ENCODE measurements at regions not wholly inside any gene's neighbourhood (a gene's known extent, or its start where the extent isn't known, plus 50 kb on each side); places are given as distances from the start of the nearest gene placed in this dataset.

DNA sequence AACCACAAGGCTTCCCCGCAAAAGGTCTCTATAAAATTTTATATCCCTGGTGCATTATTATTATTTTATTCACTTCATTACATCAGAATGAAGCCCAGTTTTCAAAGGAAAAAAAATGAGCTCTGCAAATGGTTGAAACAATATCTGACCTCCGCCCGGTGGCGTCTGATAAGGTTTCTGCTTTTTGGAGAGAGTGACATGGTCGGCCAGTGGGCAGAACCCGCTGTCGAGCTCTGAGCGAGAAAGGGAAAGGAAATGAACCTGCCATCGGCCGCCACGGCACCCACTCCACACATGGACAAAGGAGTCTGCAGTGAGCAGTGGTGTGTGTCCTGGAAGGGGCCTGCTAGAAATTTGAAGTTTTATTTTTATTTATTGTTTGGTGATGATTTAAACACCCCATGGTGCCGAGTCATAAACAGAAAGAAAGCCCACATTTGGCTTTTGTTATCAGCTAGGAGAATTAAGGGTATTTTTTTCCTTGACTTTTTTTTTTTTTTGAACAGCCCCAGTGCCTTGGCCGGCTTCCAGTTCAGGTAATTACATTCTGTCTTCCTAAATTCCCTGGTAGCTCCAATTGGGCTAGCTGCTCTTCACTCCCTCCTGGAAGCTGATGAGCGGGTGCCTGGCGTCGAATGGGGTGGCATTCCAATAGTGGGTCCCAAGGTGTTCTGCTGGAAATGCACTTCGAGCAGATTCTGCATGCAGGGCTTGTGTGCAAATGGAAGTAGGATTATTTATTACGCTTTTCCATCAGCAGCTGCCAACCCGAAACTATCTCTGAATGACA lies 149.4 kb upstream of the MKI67 start:
- Histone ChIP-seq H3K9me2 (ENCODE audit: insufficient read depth) (no peaks in the 10 kb centered on the region), H3K4me2 (ENCODE audit: low read length) (no peak overlapping the region), H3K27me3 (ENCODE audit: insufficient read depth, low read length) (peaks cover 78% of the 10 kb centered on the region), H3K9ac (ENCODE audit: low read length) (no peak overlapping the region), H3K4me3 (replicated peaks in 1 of 2; ENCODE audit: low read depth in 1 of 2, low read length in 2 of 2) (no peak overlapping the region), H4K20me1 (ENCODE audit: insufficient read depth) (no peaks in the 10 kb centered on the region), H2AFZ (ENCODE audit: low read depth, low read length, poor library complexity, severe bottlenecking) (no peak overlapping the region), H3K79me2 (ENCODE audit: insufficient read depth, low read length) (no peaks in the 10 kb centered on the region), H3K4me1 (ENCODE audit: control insufficient read depth in 1 of 2, insufficient read depth in 2 of 2, low read length in 2 of 2) (no peaks in the 10 kb centered on the region), H3K27ac (ENCODE audit: low read depth, low read length) (no peak overlapping the region), H3K36me3 (ENCODE audit: control insufficient read depth in 1 of 2, insufficient read depth in 2 of 2, low read length in 2 of 2) (no peaks in the 10 kb centered on the region), H3K9me3 (ENCODE audit: control insufficient read depth in 1 of 2, insufficient read depth in 1 of 2, low read depth in 1 of 2, low read length in 2 of 2) (no peaks in the 10 kb centered on the region)
- BruUV-seq (replicated peaks), result no TSS peak
- ATAC-seq, result no peak
- ChIA-PET RAD21 (ENCODE audit: low non-redundant PET in 1 of 2, low total read pairs in 2 of 2, uncharacterized antibody in 2 of 2, unreplicated experiment in 2 of 2) (no interaction called here), CTCF (no interaction called here), POLR2A (no interaction called here)
- intact Hi-C loops (cut with micrococcal nuclease), result no loop called here
- DNase-seq (ENCODE audit: low read depth, low spot score), result no peak
- TF ChIP-seq ZNF274 (IDR thresholded peaks at IDR 0.05; ENCODE audit: low read depth, low read length), result no peak
- TF ChIP-seq TCF7L2 (IDR thresholded peaks at IDR 0.05; ENCODE audit: borderline replicate concordance, extremely low read depth, insufficient read depth, insufficient read length), result no peak
- TF ChIP-seq, protein P1, sequence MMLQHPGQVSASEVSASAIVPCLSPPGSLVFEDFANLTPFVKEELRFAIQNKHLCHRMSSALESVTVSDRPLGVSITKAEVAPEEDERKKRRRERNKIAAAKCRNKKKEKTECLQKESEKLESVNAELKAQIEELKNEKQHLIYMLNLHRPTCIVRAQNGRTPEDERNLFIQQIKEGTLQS (IDR thresholded peaks at IDR 0.05), result no peak
- no peak for TF ChIP-seq SRF (IDR thresholded peaks at IDR 0.05; ENCODE audit: low read depth)
- no peak for TF ChIP-seq CEBPB (IDR thresholded peaks at IDR 0.05; ENCODE audit: low read depth)
- TF ChIP-seq, protein P2, sequence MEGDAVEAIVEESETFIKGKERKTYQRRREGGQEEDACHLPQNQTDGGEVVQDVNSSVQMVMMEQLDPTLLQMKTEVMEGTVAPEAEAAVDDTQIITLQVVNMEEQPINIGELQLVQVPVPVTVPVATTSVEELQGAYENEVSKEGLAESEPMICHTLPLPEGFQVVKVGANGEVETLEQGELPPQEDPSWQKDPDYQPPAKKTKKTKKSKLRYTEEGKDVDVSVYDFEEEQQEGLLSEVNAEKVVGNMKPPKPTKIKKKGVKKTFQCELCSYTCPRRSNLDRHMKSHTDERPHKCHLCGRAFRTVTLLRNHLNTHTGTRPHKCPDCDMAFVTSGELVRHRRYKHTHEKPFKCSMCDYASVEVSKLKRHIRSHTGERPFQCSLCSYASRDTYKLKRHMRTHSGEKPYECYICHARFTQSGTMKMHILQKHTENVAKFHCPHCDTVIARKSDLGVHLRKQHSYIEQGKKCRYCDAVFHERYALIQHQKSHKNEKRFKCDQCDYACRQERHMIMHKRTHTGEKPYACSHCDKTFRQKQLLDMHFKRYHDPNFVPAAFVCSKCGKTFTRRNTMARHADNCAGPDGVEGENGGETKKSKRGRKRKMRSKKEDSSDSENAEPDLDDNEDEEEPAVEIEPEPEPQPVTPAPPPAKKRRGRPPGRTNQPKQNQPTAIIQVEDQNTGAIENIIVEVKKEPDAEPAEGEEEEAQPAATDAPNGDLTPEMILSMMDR (IDR thresholded peaks at IDR 0.05 in 2 of 3, conservative IDR thresholded peaks at IDR 0.05 in 1 of 3; ENCODE audit: borderline replicate concordance in 1 of 3, insufficient read depth in 1 of 3, low read depth in 2 of 3, low read length in 2 of 3), result no peak
- TF ChIP-seq, protein P3, sequence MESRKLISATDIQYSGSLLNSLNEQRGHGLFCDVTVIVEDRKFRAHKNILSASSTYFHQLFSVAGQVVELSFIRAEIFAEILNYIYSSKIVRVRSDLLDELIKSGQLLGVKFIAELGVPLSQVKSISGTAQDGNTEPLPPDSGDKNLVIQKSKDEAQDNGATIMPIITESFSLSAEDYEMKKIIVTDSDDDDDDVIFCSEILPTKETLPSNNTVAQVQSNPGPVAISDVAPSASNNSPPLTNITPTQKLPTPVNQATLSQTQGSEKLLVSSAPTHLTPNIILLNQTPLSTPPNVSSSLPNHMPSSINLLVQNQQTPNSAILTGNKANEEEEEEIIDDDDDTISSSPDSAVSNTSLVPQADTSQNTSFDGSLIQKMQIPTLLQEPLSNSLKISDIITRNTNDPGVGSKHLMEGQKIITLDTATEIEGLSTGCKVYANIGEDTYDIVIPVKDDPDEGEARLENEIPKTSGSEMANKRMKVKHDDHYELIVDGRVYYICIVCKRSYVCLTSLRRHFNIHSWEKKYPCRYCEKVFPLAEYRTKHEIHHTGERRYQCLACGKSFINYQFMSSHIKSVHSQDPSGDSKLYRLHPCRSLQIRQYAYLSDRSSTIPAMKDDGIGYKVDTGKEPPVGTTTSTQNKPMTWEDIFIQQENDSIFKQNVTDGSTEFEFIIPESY (IDR thresholded peaks at IDR 0.05; ENCODE audit: extremely low read depth, insufficient replicate concordance, low read length), result no peak
- no peak for TF ChIP-seq ZFX (IDR thresholded peaks at IDR 0.05)
- no peak for TF ChIP-seq CBX3 (IDR thresholded peaks at IDR 0.05; ENCODE audit: low read depth)
- TF ChIP-seq POLR2AphosphoS5 (IDR thresholded peaks at IDR 0.05; ENCODE audit: low read depth, low read length), result no peak
- no peak for TF ChIP-seq JUND (IDR thresholded peaks at IDR 0.05)
- no peak for TF ChIP-seq FOSL1 (IDR thresholded peaks at IDR 0.05; ENCODE audit: low read depth)
- TF ChIP-seq, protein P4, sequence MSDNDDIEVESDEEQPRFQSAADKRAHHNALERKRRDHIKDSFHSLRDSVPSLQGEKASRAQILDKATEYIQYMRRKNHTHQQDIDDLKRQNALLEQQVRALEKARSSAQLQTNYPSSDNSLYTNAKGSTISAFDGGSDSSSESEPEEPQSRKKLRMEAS (IDR thresholded peaks at IDR 0.05), result no peak
- no peak for TF ChIP-seq EZH2 (IDR thresholded peaks at IDR 0.05)
- TF ChIP-seq, protein P5, sequence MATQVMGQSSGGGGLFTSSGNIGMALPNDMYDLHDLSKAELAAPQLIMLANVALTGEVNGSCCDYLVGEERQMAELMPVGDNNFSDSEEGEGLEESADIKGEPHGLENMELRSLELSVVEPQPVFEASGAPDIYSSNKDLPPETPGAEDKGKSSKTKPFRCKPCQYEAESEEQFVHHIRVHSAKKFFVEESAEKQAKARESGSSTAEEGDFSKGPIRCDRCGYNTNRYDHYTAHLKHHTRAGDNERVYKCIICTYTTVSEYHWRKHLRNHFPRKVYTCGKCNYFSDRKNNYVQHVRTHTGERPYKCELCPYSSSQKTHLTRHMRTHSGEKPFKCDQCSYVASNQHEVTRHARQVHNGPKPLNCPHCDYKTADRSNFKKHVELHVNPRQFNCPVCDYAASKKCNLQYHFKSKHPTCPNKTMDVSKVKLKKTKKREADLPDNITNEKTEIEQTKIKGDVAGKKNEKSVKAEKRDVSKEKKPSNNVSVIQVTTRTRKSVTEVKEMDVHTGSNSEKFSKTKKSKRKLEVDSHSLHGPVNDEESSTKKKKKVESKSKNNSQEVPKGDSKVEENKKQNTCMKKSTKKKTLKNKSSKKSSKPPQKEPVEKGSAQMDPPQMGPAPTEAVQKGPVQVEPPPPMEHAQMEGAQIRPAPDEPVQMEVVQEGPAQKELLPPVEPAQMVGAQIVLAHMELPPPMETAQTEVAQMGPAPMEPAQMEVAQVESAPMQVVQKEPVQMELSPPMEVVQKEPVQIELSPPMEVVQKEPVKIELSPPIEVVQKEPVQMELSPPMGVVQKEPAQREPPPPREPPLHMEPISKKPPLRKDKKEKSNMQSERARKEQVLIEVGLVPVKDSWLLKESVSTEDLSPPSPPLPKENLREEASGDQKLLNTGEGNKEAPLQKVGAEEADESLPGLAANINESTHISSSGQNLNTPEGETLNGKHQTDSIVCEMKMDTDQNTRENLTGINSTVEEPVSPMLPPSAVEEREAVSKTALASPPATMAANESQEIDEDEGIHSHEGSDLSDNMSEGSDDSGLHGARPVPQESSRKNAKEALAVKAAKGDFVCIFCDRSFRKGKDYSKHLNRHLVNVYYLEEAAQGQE (IDR thresholded peaks at IDR 0.05; ENCODE audit: low read depth), result no peak
- no peak for TF ChIP-seq YY1 (IDR thresholded peaks at IDR 0.05; ENCODE audit: extremely low read depth, insufficient replicate concordance, low read depth, low read length)
- no peak for TF ChIP-seq SP1 (IDR thresholded peaks at IDR 0.05; ENCODE audit: low read depth)
